Osteocyte (in vitro differentiated cells): ENCODE measurements at regions not wholly inside any gene's neighbourhood (a gene's known extent, or its start where the extent isn't known, plus 50 kb on each side); places are given as distances from the start of the nearest gene placed in this dataset.

ENCODE experiments used
- DNase-seq: peaks from one replicate; pipeline ENCODE4 v3.0.0; 2021; ENCODE audit warnings: mixed read lengths; ENCODE audit not compliant: unreplicated experiment; ENCODE audit errors: extremely low spot score
- H3K27ac Mint-ChIP-seq: one replicate; pipeline ENCODE4 v1.8.0; 2021; ENCODE audit warnings: mild to moderate bottlenecking, mixed read lengths; ENCODE audit not compliant: unreplicated experiment
- H3K27me3 Mint-ChIP-seq: one replicate; pipeline ENCODE4 v1.8.0; 2021; ENCODE audit warnings: mixed read lengths; ENCODE audit not compliant: unreplicated experiment
- H3K36me3 Mint-ChIP-seq: one replicate; pipeline ENCODE4 v1.8.0; 2021; ENCODE audit warnings: mixed read lengths; ENCODE audit not compliant: unreplicated experiment
- H3K4me1 Mint-ChIP-seq: one replicate; pipeline ENCODE4 v1.8.0; 2021; ENCODE audit warnings: mixed read lengths; ENCODE audit not compliant: unreplicated experiment
- H3K4me3 Mint-ChIP-seq: one replicate; pipeline ENCODE4 v1.8.0; 2021; ENCODE audit warnings: mild to moderate bottlenecking, moderate library complexity, mixed read lengths; ENCODE audit not compliant: unreplicated experiment
- H3K9me3 Mint-ChIP-seq: one replicate; pipeline ENCODE4 v1.8.0; 2021; ENCODE audit warnings: mixed read lengths; ENCODE audit not compliant: unreplicated experiment
- TF ChIP-seq, protein P1 (sequence below): fragments of 200-600 bp; sonication (generic); IDR thresholded peaks from 2 replicates; pipeline ENCODE4 v1.5.0; 2021; ENCODE audit warnings: antibody characterized with exemption, mild to moderate bottlenecking, moderate library complexity

DNA sequence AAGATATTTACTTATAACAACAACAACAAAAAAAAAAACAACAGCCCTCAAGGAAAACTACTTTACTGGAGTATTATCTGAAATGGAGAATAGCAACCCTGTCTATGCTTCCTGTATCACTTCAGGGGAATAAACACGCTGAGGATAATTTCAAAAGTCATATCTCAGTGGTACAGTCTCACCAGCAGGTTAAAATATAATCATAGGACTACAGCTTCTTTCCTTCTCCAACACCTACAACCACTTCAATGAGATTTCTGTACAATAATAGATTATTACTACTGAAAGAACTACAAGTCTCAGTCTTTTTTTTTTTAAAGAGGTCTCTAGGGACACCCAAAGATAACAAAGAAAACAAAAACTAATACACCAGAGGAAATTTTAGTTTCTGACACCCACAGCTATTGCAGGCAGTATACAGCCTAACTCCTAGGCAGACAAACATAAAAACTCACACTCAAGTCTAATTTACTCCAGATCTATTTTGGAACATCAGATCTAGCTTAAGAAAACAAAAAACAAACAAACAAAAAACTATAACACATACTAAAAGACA, 268.2 kb downstream of the BCHE start:
- Mint-ChIP-seq H3K9me3 (no peaks in the 10 kb centered on the region), H3K27me3 (no peaks in the 10 kb centered on the region), H3K4me1 (no peaks in the 10 kb centered on the region), H3K36me3 (no peaks in the 10 kb centered on the region), H3K4me3 (no peak overlapping the region), H3K27ac (no peak overlapping the region)
- no peak for DNase-seq
- TF ChIP-seq, protein P1, sequence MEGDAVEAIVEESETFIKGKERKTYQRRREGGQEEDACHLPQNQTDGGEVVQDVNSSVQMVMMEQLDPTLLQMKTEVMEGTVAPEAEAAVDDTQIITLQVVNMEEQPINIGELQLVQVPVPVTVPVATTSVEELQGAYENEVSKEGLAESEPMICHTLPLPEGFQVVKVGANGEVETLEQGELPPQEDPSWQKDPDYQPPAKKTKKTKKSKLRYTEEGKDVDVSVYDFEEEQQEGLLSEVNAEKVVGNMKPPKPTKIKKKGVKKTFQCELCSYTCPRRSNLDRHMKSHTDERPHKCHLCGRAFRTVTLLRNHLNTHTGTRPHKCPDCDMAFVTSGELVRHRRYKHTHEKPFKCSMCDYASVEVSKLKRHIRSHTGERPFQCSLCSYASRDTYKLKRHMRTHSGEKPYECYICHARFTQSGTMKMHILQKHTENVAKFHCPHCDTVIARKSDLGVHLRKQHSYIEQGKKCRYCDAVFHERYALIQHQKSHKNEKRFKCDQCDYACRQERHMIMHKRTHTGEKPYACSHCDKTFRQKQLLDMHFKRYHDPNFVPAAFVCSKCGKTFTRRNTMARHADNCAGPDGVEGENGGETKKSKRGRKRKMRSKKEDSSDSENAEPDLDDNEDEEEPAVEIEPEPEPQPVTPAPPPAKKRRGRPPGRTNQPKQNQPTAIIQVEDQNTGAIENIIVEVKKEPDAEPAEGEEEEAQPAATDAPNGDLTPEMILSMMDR: no peak

DNA sequence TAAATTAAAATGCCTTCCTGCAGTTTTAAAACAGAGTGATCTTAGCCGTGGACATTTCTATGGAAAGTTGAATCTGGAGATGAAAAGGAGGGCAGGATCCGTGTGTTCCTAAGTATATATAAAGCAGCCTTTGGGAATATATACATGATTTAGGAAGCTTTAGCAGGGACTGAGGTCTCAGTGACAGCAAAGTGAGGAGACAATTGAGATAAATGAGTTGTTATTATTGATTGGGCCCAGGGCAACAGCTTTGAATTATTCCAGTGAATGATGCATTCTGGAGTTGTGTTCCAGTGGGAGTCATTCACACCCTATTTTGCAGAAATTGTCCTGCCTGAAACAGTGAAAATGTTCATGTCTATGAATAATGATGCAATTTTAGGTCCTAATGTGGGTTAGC, 281.4 kb downstream of the BCHE start:
- H3K27me3 Mint-ChIP-seq: no peaks in the 10 kb centered on the region
- no peaks in the 10 kb centered on the region for H3K4me1 Mint-ChIP-seq
- DNase-seq: no peak
- no peak overlapping the region for H3K4me3 Mint-ChIP-seq
- H3K27ac Mint-ChIP-seq: no peak overlapping the region
- H3K9me3 Mint-ChIP-seq: no peaks in the 10 kb centered on the region
- TF ChIP-seq, protein P1: no peak
- H3K36me3 Mint-ChIP-seq: no peaks in the 10 kb centered on the region

DNA sequence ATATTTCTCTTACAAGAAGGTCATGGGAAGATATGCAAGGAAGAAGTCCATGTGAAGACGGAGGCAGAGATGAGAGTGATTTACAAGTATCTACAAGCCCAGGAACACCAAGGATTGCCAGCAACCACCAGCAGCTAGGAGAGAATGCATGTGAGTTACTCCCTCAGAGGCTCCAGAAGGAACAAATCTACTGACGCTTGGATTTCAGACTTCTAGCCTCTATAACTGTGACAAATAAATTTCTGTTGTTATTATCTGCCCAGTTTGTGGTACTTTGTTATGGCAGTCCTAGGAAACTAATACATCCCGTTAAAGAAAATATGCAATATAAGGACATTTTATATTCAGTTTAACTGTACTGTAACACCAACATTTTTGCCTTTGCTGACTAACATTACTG, 283.9 kb downstream of the BCHE start:
- no peaks in the 10 kb centered on the region for H3K9me3 Mint-ChIP-seq
- no peak overlapping the region for H3K4me3 Mint-ChIP-seq
- H3K4me1 Mint-ChIP-seq: no peaks in the 10 kb centered on the region
- H3K36me3 Mint-ChIP-seq: no peaks in the 10 kb centered on the region
- no peak overlapping the region for H3K27ac Mint-ChIP-seq
- H3K27me3 Mint-ChIP-seq: no peaks in the 10 kb centered on the region
- TF ChIP-seq, protein P1: no peak
- DNase-seq: no peak

DNA sequence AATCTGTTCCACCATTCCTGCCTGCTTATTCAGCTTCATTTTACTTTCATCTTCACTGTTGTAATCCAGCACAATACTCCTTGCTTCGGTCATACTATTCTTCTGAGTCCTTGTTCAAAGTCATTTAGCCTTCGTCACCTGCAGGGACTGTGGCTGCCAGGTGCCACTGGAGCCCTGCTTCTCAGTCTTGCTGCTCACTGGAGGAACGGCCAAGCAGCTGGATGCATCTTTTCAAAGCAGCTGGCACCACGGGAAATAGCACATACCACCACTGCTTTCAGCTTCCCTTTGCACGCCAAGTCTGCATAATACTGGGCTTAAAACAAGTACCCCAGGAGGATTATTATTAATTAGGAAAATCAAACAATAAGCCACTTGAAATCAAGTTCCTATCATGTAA, 287.6 kb downstream of the BCHE start:
- TF ChIP-seq, protein P1: no peak

DNA sequence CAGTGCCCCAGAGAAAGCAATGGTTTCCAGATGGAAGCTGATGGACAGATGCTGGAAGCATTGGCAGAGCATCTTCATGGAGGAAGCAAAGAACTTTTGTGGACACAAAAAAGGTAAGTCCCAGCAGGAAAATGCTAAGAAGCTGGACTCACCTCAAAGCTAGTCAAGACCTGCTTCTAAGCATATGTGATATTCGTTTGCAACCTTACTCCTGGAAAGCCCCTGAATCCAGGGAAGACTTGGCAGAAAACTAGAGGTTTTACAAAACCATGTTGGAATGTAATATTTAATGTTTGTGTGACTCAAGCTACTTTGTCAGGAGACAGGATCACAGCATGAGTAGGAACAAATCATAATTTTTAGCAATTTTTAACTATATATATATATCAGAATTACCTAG, 288.2 kb downstream of the BCHE start:
- Mint-ChIP-seq H3K27ac (no peak overlapping the region), H3K4me1 (no peaks in the 10 kb centered on the region), H3K27me3 (no peaks in the 10 kb centered on the region), H3K4me3 (no peak overlapping the region), H3K36me3 (no peaks in the 10 kb centered on the region), H3K9me3 (no peaks in the 10 kb centered on the region)
- DNase-seq: no peak
- TF ChIP-seq, protein P1: no peak

More for the DNA sequence above, 287.6 kb downstream of the BCHE start:
- DNase-seq: no peak
- Mint-ChIP-seq H3K4me3 (no peak overlapping the region), H3K27me3 (no peaks in the 10 kb centered on the region), H3K9me3 (no peaks in the 10 kb centered on the region), H3K36me3 (no peaks in the 10 kb centered on the region), H3K27ac (no peak overlapping the region), H3K4me1 (no peaks in the 10 kb centered on the region)
